GM18508 (cell line): ENCODE measurements at regions not wholly inside any gene's neighbourhood (a gene's known extent, or its start where the extent isn't known, plus 50 kb on each side); places are given as distances from the start of the nearest gene placed in this dataset.
"Not testable (repeated sequence)": the region's sequence is repeated elsewhere in the genome, so short reads cannot be mapped to it uniquely, and the experiment has no call there.

Experiments
- ATAC-seq: cut with Tn5 transposase; IDR thresholded peaks from one replicate; pipeline ENCODE4 v1.9.1; 2021; ENCODE audit warnings: moderate number of reproducible peaks; ENCODE audit not compliant: insufficient read depth, unreplicated experiment

GRCh38 chr4:121616449-121616848 lies 80.3 kb downstream of the ANXA5 start:
- ATAC-seq, result not testable (repeated sequence)

GRCh38 chr4:121614101-121614500 lies 82.7 kb downstream of the ANXA5 start:
- no peak for ATAC-seq

- no peak for ATAC-seq
These were observed 97.7 kb downstream of the ANXA5 start for GRCh38 chr4:121599049-121599448.

GRCh38 chr4:121597346-121597934 lies 99.3 kb downstream of the ANXA5 start:
- ATAC-seq, result no peak

DNA sequence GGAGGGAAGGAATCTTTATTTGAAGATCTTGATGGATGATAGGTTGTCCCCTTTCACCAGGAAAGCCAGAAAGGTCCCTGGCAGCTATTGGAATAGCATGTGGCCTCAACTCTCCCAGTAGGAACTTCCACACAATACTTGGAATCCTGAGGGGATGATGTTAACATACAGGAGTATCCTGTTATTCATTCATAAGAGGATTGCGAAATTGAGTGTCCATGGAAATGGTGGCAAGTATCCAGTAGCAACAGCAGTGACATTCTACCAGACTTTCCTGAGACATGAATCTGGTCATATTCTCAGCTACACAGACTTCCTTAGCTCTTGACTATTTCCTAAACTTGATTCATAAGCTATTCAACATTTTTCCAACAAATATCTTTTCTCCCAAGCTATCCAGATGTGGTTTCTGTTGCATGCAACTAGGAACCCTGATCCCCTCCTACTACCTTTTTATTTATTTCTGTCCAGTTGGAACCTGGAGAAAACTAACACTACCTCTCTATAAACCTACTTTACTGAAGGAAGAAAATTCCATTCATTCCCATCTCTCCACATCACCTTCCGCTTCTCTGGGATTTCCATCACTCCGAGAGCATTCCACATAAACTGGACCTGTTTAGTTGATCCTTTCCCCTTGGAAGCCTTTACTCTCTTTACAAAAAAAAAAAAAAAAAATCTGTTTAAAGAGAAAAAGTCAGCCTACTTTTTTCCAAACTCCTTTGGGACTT lies 101.8 kb downstream of the ANXA5 start:
- no peak for ATAC-seq

DNA sequence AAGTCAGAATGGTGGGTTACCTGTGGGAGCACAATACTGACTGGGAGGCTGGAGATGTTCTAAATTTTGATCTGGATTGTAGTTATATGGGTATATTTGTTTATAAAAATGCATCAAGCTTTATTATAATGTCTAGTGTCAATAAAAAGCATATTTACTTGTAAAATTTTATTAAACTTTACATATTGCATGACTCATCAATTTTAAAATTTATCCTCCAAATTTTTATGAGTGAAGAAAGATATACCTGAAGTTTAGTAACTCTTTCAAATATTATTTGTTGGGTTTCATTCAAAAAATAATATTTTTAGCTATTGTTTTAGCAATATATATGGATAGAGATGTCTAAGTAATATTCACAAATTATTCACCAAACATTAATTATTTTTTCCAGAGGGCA lies 103.0 kb downstream of the ANXA5 start:
- ATAC-seq, result no peak

DNA sequence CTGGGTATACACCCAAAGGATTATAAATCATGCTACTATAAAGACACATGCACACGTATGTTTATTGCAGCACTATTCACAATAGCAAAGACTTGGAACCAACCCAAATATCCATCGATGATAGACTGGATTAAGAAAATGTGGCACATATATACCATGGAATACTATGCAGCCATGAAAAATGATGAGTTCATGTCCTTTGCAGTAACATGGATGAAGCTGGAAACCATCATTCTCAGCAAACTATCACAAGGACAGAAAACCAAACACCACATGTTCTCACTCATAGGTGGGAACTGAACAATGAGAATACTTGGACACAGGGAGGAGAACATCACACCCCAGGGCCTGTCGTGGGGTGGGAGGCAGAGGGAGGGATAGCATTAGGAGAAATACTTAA lies 104.5 kb downstream of the ANXA5 start:
- ATAC-seq, result not testable (repeated sequence)

DNA sequence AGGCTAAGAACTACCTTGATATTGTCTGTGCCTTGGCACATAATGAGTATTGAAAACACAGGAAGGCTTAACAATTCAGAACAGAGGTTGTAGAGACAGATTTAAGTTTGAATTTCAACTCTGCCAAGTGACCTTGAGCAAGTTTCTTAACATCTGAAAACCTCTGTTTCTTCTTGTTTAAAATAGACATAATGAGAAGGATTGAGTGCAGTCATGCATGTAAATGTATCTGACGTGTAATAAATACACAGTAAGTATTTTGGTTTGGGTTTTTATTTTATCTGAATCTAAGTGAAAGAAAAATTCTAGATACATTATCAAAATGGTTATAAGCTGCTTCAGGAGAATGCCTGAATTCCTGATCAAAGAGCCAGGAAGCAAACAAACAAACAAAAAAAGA lies 111.9 kb downstream of the ANXA5 start:
- no peak for ATAC-seq

DNA sequence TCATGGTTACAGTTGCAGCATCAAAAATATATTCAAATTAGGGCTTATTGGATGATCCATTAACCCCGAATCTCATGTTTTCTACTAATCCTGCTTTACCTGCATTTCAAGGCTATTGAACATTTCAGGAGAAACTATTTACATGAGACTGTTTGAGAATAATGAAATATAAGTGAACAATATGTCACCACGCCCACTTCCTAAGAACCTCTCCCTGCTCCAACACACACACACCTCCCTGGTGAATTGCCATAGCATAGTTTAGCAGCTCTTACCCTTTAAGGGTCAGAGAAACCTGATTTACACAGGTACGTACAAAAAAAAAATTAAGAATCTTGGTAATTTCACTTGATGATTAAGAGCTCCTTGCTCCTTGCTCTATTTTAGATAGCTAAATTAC lies 113.4 kb downstream of the ANXA5 start:
- ATAC-seq, result no peak

DNA sequence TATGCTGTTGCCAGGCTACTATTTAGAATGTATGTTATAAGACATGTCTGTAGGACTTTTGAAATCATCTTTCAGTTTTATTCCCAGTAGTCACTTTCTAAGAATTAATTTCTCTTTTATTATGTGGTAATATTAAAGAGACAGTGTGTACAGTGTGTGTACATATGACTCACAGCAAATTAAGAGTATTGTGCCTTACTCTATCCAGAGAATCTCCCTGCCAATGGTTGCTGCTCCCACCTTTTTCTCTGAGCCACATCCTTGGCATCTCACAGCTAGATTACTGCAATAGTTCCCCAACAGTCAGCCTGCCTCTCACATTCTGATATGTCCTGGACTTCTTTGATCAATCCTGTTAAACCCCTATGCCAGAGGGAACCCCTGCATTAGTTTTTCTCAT lies 114.5 kb downstream of the ANXA5 start:
- no peak for ATAC-seq

- not testable (repeated sequence) for ATAC-seq
These were observed 121.4 kb downstream of the ANXA5 start for GRCh38 chr4:121575392-121575791.

DNA sequence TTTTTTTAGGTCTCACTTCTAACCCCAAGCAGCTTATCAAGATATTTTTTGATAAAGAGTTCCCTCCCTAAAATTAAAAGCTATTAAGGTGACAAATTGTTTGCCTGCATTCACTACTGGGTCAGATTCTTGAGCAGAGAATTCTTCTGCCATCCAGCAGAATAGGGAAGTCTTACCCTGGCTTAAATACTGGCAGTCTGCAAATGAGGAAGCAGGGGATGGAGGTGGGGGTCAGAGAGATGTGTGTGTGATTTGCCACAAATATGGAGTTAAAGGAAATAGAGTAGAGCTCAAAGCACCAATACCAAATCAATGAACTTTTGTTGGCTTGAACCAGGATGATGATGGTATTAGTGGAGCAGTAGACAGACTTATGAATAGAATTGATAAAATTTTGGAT lies 122.2 kb downstream of the ANXA5 start:
- ATAC-seq, result no peak

GRCh38 chr4:121567748-121568147 lies 129.0 kb downstream of the ANXA5 start:
- no peak for ATAC-seq

- ATAC-seq, result no peak
These were observed 131.9 kb downstream of the ANXA5 start for GRCh38 chr4:121564840-121565375.

DNA sequence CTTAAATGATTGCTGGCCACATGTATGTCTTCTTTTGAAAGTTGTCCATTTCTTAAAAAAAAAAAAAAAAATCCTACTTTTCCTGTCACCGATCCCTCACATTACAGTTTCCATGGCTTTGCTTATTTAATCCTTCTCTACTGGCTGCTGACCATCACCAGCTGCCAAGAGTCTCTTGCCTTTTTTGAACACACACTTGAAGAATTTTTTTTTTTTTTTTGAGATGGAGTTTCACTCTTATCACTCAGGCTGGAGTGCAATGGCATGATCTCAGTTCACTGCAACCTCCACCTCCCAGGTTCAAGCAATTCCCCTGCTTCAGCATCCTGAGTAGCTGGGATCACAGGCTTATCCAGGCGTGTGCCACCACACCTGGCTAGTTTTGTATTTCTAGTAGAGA lies 134.0 kb downstream of the ANXA5 start:
- no peak for ATAC-seq

GRCh38 chr4:121555315-121556107 lies 141.3 kb downstream of the ANXA5 start:
- ATAC-seq, result no peak

DNA sequence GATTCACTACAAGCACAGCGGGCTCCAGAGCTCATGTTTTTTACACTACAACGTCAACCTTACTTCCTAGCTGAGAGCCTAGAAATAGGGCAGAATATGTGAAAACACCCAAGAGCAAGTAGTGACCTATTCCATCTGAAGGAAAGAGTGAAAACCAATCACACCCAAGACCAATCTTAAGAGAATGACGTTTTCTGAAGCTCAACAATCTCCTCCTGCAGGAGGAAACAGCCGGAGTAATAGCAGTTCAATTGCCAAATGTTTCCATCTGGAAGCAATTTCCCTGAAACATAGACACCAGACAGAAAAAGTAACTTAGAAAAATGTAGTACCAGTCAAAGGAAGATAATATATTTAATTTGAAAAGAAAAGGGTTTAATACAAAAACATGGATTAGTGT lies 142.4 kb downstream of the ANXA5 start:
- ATAC-seq, result no peak

GRCh38 chr4:121551881-121552280 lies 144.9 kb downstream of the ANXA5 start:
- ATAC-seq, result no peak

DNA sequence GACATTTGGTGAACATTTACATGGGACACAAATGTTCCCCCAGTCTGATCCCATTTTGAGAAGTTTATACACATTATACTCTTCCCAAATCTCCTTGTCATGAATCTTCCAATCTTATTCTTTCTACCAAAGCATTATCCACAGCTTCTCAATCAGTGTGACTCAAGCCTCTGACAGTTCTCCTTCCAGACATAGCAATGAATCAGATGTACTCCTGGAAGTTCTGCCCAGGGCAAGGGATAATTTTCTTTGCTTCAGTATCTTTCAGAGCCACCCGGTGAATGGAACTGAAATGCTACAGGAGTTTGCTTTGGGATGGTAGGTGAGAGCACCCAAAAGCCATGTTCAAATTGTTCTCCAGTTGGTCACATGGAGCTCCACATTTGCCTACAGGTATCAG lies 145.5 kb downstream of the ANXA5 start:
- ATAC-seq, result no peak

DNA sequence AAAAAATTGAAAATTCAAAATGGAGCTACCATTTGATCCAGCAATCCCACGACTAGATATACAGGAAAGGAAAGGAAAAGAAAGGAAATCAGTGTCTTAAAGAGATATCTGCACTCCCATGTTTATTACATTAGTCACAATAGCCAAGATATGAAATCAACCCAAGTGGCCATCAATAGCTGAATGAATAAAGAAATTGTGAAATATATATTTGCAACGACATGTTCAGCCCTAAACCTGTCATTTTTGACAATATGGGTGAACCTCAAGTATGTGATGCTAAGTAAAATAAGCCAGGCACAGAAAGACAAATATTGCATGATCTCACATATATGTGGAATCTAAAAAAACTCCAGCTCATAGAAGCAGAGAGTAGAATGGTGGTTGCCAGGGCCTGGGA lies 155.1 kb downstream of the ANXA5 start:
- ATAC-seq, result no peak

DNA sequence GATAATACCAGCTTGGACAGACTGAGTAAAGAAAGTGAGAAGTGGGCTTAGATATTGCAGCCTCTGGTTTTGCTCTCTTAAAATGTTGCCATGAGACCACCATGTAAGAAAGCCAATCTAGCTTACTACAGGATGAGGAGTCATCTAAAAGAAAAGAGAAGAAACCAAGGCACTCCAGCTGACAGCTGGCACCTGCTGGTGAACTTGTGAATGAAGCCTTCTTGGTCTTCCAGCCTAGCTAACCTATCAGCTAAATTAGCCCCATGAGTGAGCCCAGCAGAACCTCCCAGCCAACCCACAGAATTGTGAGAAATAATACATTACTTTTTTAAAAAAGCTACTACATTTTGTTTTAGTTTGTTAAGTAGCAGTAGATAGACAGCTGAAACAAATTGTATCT lies 154.5 kb upstream of the QRFPR start:
- no peak for ATAC-seq
